ENCODE measurements at regions not wholly inside any gene's neighbourhood (a gene's known extent, or its start where the extent isn't known, plus 50 kb on each side); places are given as distances from the start of the nearest gene placed in this dataset.
"Not testable (repeated sequence)": the region's sequence is repeated elsewhere in the genome, so short reads cannot be mapped to it uniquely, and the experiment has no call there.

- no peaks in the 10 kb centered on the region for H3K4me1 Mint-ChIP-seq (ENCODE audit: low read depth in 2 of 2)
- ATAC-seq (replicated peaks), result no peak
- DNase-seq, result no peak
- H3K4me3 Mint-ChIP-seq, result no peak overlapping the region
- no peaks in the 10 kb centered on the region for H3K9me3 Mint-ChIP-seq
- H3K27me3 Mint-ChIP-seq, result peaks cover 34 to 67% of the 10 kb centered on the region in 2 donors
- no peaks in the 10 kb centered on the region for H3K36me3 Mint-ChIP-seq (ENCODE audit: insufficient read depth)
- H3K27ac Mint-ChIP-seq, result no peak overlapping the region
Measured at GRCh38 chr1:90817399-90817798, 100.3 kb upstream of the BARHL2 start.

- H3K27ac Mint-ChIP-seq; DNase-seq; H3K36me3 Mint-ChIP-seq (ENCODE audit: insufficient read depth); H3K9me3 Mint-ChIP-seq; H3K4me1 Mint-ChIP-seq (ENCODE audit: low read depth in 2 of 2); H3K4me3 Mint-ChIP-seq; ATAC-seq (replicated peaks): not testable (repeated sequence)
- H3K27me3 Mint-ChIP-seq, result peaks cover 26 to 73% of the 10 kb centered on the region in 2 donors
Measured at GRCh38 chr1:90812237-90812636, 95.1 kb upstream of the BARHL2 start.

- H3K27me3 Mint-ChIP-seq, result peaks cover 29 to 73% of the 10 kb centered on the region in 2 donors
- not testable (repeated sequence) for H3K27ac Mint-ChIP-seq; H3K4me3 Mint-ChIP-seq; ATAC-seq (replicated peaks); H3K4me1 Mint-ChIP-seq (ENCODE audit: low read depth in 2 of 2); DNase-seq; H3K36me3 Mint-ChIP-seq (ENCODE audit: insufficient read depth); H3K9me3 Mint-ChIP-seq
Measured at GRCh38 chr1:90811444-90811950, 94.4 kb upstream of the BARHL2 start.

GRCh38 chr1:90810681-90811080 is 93.6 kb upstream of the BARHL2 start:
- ATAC-seq (replicated peaks), result no peak
- H3K4me3 Mint-ChIP-seq, result no peak overlapping the region
- H3K9me3 Mint-ChIP-seq, result no peaks in the 10 kb centered on the region
- H3K27ac Mint-ChIP-seq, result no peak overlapping the region
- peaks cover 30 to 72% of the 10 kb centered on the region in 2 donors for H3K27me3 Mint-ChIP-seq
- H3K4me1 Mint-ChIP-seq (ENCODE audit: low read depth in 2 of 2), result peaks cover 0 to 1% of the 10 kb centered on the region in 2 donors
- H3K36me3 Mint-ChIP-seq (ENCODE audit: insufficient read depth), result no peaks in the 10 kb centered on the region
- DNase-seq, result no peak

- ATAC-seq (replicated peaks) (no peak), DNase-seq (no peak)
- Mint-ChIP-seq H3K27ac (no peak overlapping the region), H3K4me1 (ENCODE audit: low read depth in 2 of 2) (peaks cover 0 to 1% of the 10 kb centered on the region in 2 donors), H3K36me3 (ENCODE audit: insufficient read depth) (no peaks in the 10 kb centered on the region), H3K4me3 (no peak overlapping the region), H3K9me3 (no peaks in the 10 kb centered on the region), H3K27me3 (peaks cover 32 to 72% of the 10 kb centered on the region in 2 donors)
Measured at GRCh38 chr1:90809996-90810395, 92.9 kb upstream of the BARHL2 start.

GRCh38 chr1:90809093-90809492 is 92.0 kb upstream of the BARHL2 start:
- peaks cover 0 to 1% of the 10 kb centered on the region in 2 donors for H3K4me1 Mint-ChIP-seq (ENCODE audit: low read depth in 2 of 2)
- H3K9me3 Mint-ChIP-seq, result no peaks in the 10 kb centered on the region
- ATAC-seq (replicated peaks), result no peak

GRCh38 chr1:90807329-90807728 is 90.2 kb upstream of the BARHL2 start:
- Mint-ChIP-seq H3K4me1 (ENCODE audit: low read depth in 2 of 2) (peaks cover 0 to 1% of the 10 kb centered on the region in 2 donors), H3K4me3 (no peak overlapping the region), H3K27me3 (peaks cover 39 to 72% of the 10 kb centered on the region in 2 donors), H3K27ac (no peak overlapping the region), H3K36me3 (ENCODE audit: insufficient read depth) (no peaks in the 10 kb centered on the region), H3K9me3 (no peaks in the 10 kb centered on the region)
- DNase-seq, result no peak
- ATAC-seq (replicated peaks), result no peak

More at GRCh38 chr1:90809093-90809492, 92.0 kb upstream of the BARHL2 start:
- no peak overlapping the region for H3K27ac Mint-ChIP-seq
- H3K4me3 Mint-ChIP-seq, result no peak overlapping the region
- no peaks in the 10 kb centered on the region for H3K36me3 Mint-ChIP-seq (ENCODE audit: insufficient read depth)
- DNase-seq, result no peak
- peaks cover 33 to 68% of the 10 kb centered on the region in 2 donors for H3K27me3 Mint-ChIP-seq

GRCh38 chr1:90802622-90803021 is 85.5 kb upstream of the BARHL2 start:
- DNase-seq (no peak), ATAC-seq (replicated peaks) (no peak)
- no peak overlapping the region for H3K27ac Mint-ChIP-seq
- peaks cover 53 to 75% of the 10 kb centered on the region in 2 donors for H3K27me3 Mint-ChIP-seq
- H3K4me3 Mint-ChIP-seq, result no peak overlapping the region
- peaks cover 0 to 1% of the 10 kb centered on the region in 2 donors for H3K4me1 Mint-ChIP-seq (ENCODE audit: low read depth in 2 of 2)
- H3K36me3 Mint-ChIP-seq (ENCODE audit: insufficient read depth), result no peaks in the 10 kb centered on the region
- H3K9me3 Mint-ChIP-seq, result no peaks in the 10 kb centered on the region

GRCh38 chr1:90800012-90800717 is 83.1 kb upstream of the BARHL2 start:
- Mint-ChIP-seq H3K36me3 (ENCODE audit: insufficient read depth) (no peaks in the 10 kb centered on the region), H3K4me1 (ENCODE audit: low read depth in 2 of 2) (no peaks in the 10 kb centered on the region), H3K27me3 (peaks cover 51 to 73% of the 10 kb centered on the region in 2 donors), H3K9me3 (no peaks in the 10 kb centered on the region), H3K27ac (no peak overlapping the region), H3K4me3 (no peak overlapping the region)
- DNase-seq (no peak), ATAC-seq (replicated peaks) (no peak)

GRCh38 chr1:90799326-90799725 is 82.2 kb upstream of the BARHL2 start:
- H3K27ac Mint-ChIP-seq, result no peak overlapping the region
- H3K4me1 Mint-ChIP-seq (ENCODE audit: low read depth in 2 of 2), result no peaks in the 10 kb centered on the region
- peaks cover 47 to 76% of the 10 kb centered on the region in 2 donors for H3K27me3 Mint-ChIP-seq
- DNase-seq (no peak), ATAC-seq (replicated peaks) (no peak)
- H3K4me3 Mint-ChIP-seq, result no peak overlapping the region
- H3K9me3 Mint-ChIP-seq, result no peaks in the 10 kb centered on the region
- H3K36me3 Mint-ChIP-seq (ENCODE audit: insufficient read depth), result no peaks in the 10 kb centered on the region

- no peak for ATAC-seq (replicated peaks)
- H3K27me3 Mint-ChIP-seq, result peaks cover 51 to 78% of the 10 kb centered on the region in 2 donors
- H3K4me3 Mint-ChIP-seq, result no peak overlapping the region
- H3K9me3 Mint-ChIP-seq, result no peaks in the 10 kb centered on the region
- DNase-seq, result no peak
- no peaks in the 10 kb centered on the region for H3K36me3 Mint-ChIP-seq (ENCODE audit: insufficient read depth)
- no peaks in the 10 kb centered on the region for H3K4me1 Mint-ChIP-seq (ENCODE audit: low read depth in 2 of 2)
- H3K27ac Mint-ChIP-seq, result no peak overlapping the region
Measured at GRCh38 chr1:90798883-90799282, 81.8 kb upstream of the BARHL2 start.

- Mint-ChIP-seq H3K27ac (no peak overlapping the region), H3K9me3 (no peaks in the 10 kb centered on the region), H3K27me3 (peaks cover 57 to 79% of the 10 kb centered on the region in 2 donors), H3K4me1 (ENCODE audit: low read depth in 2 of 2) (no peaks in the 10 kb centered on the region), H3K4me3 (no peak overlapping the region), H3K36me3 (ENCODE audit: insufficient read depth) (no peaks in the 10 kb centered on the region)
- ATAC-seq (replicated peaks), result no peak
- no peak for DNase-seq
Measured at GRCh38 chr1:90798344-90798743, 81.2 kb upstream of the BARHL2 start.

- Mint-ChIP-seq H3K4me1 (ENCODE audit: low read depth in 2 of 2) (no peaks in the 10 kb centered on the region), H3K9me3 (no peaks in the 10 kb centered on the region), H3K27ac (no peak overlapping the region), H3K4me3 (no peak overlapping the region), H3K36me3 (ENCODE audit: insufficient read depth) (no peaks in the 10 kb centered on the region), H3K27me3 (peaks cover 60 to 68% of the 10 kb centered on the region in 2 donors)
- DNase-seq (no peak), ATAC-seq (replicated peaks) (no peak)
Measured at GRCh38 chr1:90795431-90795830, 78.3 kb upstream of the BARHL2 start.

- no peak overlapping the region for H3K4me3 Mint-ChIP-seq
- H3K4me1 Mint-ChIP-seq (ENCODE audit: low read depth in 2 of 2), result no peaks in the 10 kb centered on the region
- ATAC-seq (replicated peaks) (no peak), DNase-seq (no peak)
- H3K27ac Mint-ChIP-seq, result no peak overlapping the region
- H3K9me3 Mint-ChIP-seq, result no peaks in the 10 kb centered on the region
- H3K36me3 Mint-ChIP-seq (ENCODE audit: insufficient read depth), result no peaks in the 10 kb centered on the region
- peaks cover 8 to 42% of the 10 kb centered on the region in 2 donors for H3K27me3 Mint-ChIP-seq
Measured at GRCh38 chr1:90786709-90787108, 69.6 kb upstream of the BARHL2 start.

All from effector memory CD8-positive, alpha-beta T cell (primary cell).